BJ (cell line): ENCODE measurements at regions not wholly inside any gene's neighbourhood (a gene's known extent, or its start where the extent isn't known, plus 50 kb on each side); places are given as distances from the start of the nearest gene placed in this dataset.

Experiments
- CTCF ChIA-PET: fragments of 350-600 bp; formaldehyde crosslinking; extraction: SDS; loops from one replicate; lab custom pipeline; 2021; ENCODE audit warnings: antibody characterized with exemption, inconsistent platforms; lab: Yijun Ruan, JAX
- POLR2A ChIA-PET: fragments of 300-600 bp; sonication (Branson Sonifier 250); formaldehyde crosslinking; extraction: SDS; loops from one replicate; lab custom pipeline; 2021; ENCODE audit warnings: antibody characterized with exemption; lab: Charles Lee
- DNase-seq: peaks from one replicate; pipeline ENCODE4 v3.0.0-alpha.2; 2011; ENCODE audit warnings: low read depth
- H3K27me3 ChIP-seq: 2 replicates; pipeline ENCODE4 v1.6.0; 2011; ENCODE audit warnings: low read length; ENCODE audit not compliant: control insufficient read depth, insufficient read depth
- H3K36me3 ChIP-seq: 2 replicates; pipeline ENCODE4 v1.5.1; 2011; ENCODE audit warnings: low read length; ENCODE audit not compliant: control insufficient read depth, insufficient read depth
- H3K4me3 ChIP-seq: 2 replicates; pipeline ENCODE4 v1.5.1; 2011; ENCODE audit warnings: low read depth, mild to moderate bottlenecking, control low read depth, low read length
- TF ChIP-seq, protein P1 (sequence below): IDR thresholded peaks from 2 replicates; pipeline ENCODE4 v1.5.1; 2011; ENCODE audit warnings: low read depth, mild to moderate bottlenecking, control low read depth, inconsistent platforms, low read length, moderate library complexity; ENCODE audit not compliant: insufficient read depth

- Histone ChIP-seq H3K4me3 (no peak overlapping the region), H3K36me3 (no peaks in the 10 kb centered on the region), H3K27me3 (peaks cover 3% of the 10 kb centered on the region; the same call in 1 of the 2 replicates)
- ChIA-PET CTCF (interaction anchor here (0.8 to 3.9 kb wide), 13 partner anchors 13 to 349 kb away, joined by 3 to 26 read pairs (median 4); no protein-coding TSS in a partner anchor), POLR2A (no interaction called here)
- DNase-seq: peak; percentile 23
- TF ChIP-seq, protein P1, sequence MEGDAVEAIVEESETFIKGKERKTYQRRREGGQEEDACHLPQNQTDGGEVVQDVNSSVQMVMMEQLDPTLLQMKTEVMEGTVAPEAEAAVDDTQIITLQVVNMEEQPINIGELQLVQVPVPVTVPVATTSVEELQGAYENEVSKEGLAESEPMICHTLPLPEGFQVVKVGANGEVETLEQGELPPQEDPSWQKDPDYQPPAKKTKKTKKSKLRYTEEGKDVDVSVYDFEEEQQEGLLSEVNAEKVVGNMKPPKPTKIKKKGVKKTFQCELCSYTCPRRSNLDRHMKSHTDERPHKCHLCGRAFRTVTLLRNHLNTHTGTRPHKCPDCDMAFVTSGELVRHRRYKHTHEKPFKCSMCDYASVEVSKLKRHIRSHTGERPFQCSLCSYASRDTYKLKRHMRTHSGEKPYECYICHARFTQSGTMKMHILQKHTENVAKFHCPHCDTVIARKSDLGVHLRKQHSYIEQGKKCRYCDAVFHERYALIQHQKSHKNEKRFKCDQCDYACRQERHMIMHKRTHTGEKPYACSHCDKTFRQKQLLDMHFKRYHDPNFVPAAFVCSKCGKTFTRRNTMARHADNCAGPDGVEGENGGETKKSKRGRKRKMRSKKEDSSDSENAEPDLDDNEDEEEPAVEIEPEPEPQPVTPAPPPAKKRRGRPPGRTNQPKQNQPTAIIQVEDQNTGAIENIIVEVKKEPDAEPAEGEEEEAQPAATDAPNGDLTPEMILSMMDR: peak; percentile 52
Measured at GRCh38 chr3:43162230-43163084, 56.6 kb upstream of the POMGNT2 start.

- TF ChIP-seq, protein P1: no peak
- POLR2A ChIA-PET: no interaction called here
- DNase-seq: no peak
- peaks cover 3% of the 10 kb centered on the region; the same call in 1 of the 2 replicates for H3K27me3 ChIP-seq
- H3K4me3 ChIP-seq: no peak overlapping the region
- no peaks in the 10 kb centered on the region for H3K36me3 ChIP-seq
- CTCF ChIA-PET: interaction anchor here (0.6 to 3.9 kb wide), 17 partner anchors 9 to 349 kb away, joined by 3 to 26 read pairs (median 4); no protein-coding TSS in a partner anchor
Measured at GRCh38 chr3:43161684-43162229, 55.9 kb upstream of the POMGNT2 start.

DNA sequence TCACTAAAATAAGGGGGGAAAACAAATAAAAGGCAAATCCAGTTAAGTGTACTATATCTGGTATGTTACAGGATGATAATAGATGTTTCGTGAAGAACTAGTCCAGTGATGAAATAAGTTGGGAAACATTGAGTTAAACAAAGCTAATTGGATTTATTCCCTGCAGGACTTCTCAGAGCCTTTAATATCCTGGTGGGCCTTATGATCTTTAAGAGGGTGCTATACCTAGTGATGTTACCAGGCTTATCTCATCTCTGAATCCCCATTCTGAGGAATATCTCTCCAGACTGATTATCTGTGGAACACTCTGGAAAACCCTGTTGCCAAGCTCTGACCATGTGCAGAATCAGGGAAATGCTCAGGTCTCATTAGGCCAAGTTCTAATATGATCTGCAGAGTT lies 54.8 kb upstream of the POMGNT2 start:
- no peak for DNase-seq
- H3K36me3 ChIP-seq: no peaks in the 10 kb centered on the region
- TF ChIP-seq, protein P1: no peak
- ChIA-PET POLR2A (no interaction called here), CTCF (interaction anchor here (0.6 to 3.9 kb wide), 9 partner anchors 11 to 352 kb away, joined by 3 to 26 read pairs (median 4); no protein-coding TSS in a partner anchor)
- H3K4me3 ChIP-seq: no peak overlapping the region
- peaks cover 3% of the 10 kb centered on the region; the same call in 1 of the 2 replicates for H3K27me3 ChIP-seq

DNA sequence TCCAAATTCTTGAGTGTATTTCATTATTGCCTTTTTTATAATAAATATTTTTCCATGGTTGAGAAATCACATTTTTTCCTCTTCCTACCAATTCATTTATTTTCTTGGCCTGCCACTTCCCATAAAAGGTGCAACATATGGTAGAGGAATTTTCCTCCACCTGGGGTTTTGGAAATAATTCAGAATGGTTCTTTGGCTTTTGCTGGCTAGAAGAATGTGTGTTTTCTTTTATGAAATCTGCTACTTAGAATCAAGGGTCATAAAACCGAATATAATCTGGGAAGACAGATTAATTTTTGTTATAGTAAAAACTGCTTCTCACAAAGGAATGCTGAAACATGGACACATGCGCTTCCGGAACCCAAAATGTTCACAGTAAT lies 54.0 kb upstream of the POMGNT2 start:
- H3K36me3 ChIP-seq: no peaks in the 10 kb centered on the region
- TF ChIP-seq, protein P1: no peak
- peaks cover 3% of the 10 kb centered on the region; the same call in 1 of the 2 replicates for H3K27me3 ChIP-seq
- ChIA-PET CTCF (no interaction called here), POLR2A (no interaction called here)
- H3K4me3 ChIP-seq: no peak overlapping the region
- DNase-seq: no peak
